ENCODE measurements at regions not wholly inside any gene's neighbourhood (a gene's known extent, or its start where the extent isn't known, plus 50 kb on each side); places are given as distances from the start of the nearest gene placed in this dataset.

- H3K4me3 ChIP-seq (ENCODE audit: low read depth in 2 of 2, low read length in 1 of 2), result no peak overlapping the region
- WGBS (ENCODE audit: low lambda C conversion rate), result 42% methylated on average over 17 of the region's 17 CpGs
- no peaks in the 10 kb centered on the region for H3K27me3 ChIP-seq (ENCODE audit: insufficient read depth)
- no peak for TF ChIP-seq NRF1 (IDR thresholded peaks at IDR 0.05; ENCODE audit: low read depth, low read length)
- TF ChIP-seq NFIC (IDR thresholded peaks at IDR 0.05; ENCODE audit: borderline replicate concordance), result no peak
- no peak for TF ChIP-seq ZBTB33 (IDR thresholded peaks at IDR 0.05; ENCODE audit: borderline replicate concordance, low read depth)
- TF ChIP-seq CHD2 (IDR thresholded peaks at IDR 0.05; ENCODE audit: low read length, partially characterized antibody), result no peak
- TF ChIP-seq TAF1 (IDR thresholded peaks at IDR 0.05; ENCODE audit: borderline replicate concordance, low read depth, low read length), result no peak
- no peak for TF ChIP-seq MEF2A (IDR thresholded peaks at IDR 0.05; ENCODE audit: borderline replicate concordance, low read depth)
- TF ChIP-seq RXRA (IDR thresholded peaks at IDR 0.05; ENCODE audit: borderline replicate concordance, low read depth), result no peak
- TF ChIP-seq RCOR1 (IDR thresholded peaks at IDR 0.05; ENCODE audit: low read length), result no peak
- TF ChIP-seq EZH2phosphoT487 (IDR thresholded peaks at IDR 0.05; ENCODE audit: borderline replicate concordance, low read depth), result no peak
- TF ChIP-seq JUND (IDR thresholded peaks at IDR 0.05), result no peak
- TF ChIP-seq POLR2AphosphoS5 (IDR thresholded peaks at IDR 0.05; ENCODE audit: low read depth, low read length), result no peak
- TF ChIP-seq USF1 (IDR thresholded peaks at IDR 0.05; ENCODE audit: borderline replicate concordance, low read depth), result no peak
- TF ChIP-seq FOSL2 (IDR thresholded peaks at IDR 0.05; ENCODE audit: borderline replicate concordance, low read depth), result no peak
- H4K20me1 ChIP-seq (ENCODE audit: insufficient read depth), result no peaks in the 10 kb centered on the region
- no peaks in the 10 kb centered on the region for H3F3A ChIP-seq (replicated peaks; ENCODE audit: insufficient read depth)
- H3K79me2 ChIP-seq (ENCODE audit: insufficient read depth), result no peaks in the 10 kb centered on the region
- no peak overlapping the region for H3K9ac ChIP-seq
- DNase-seq, result no peak
- H3K9me2 ChIP-seq, result no peaks in the 10 kb centered on the region
- no peaks in the 10 kb centered on the region for H3K36me3 ChIP-seq (replicated peaks in 1 of 2; ENCODE audit: control insufficient read depth in 1 of 2, insufficient read depth in 2 of 2, low read length in 1 of 2)
- H3K27ac ChIP-seq (ENCODE audit: low read depth in 2 of 2, low read length in 1 of 2), result no peak overlapping the region
- no peak overlapping the region for H2AFZ ChIP-seq (ENCODE audit: low read depth)
- H3K9me3 ChIP-seq, result no peaks in the 10 kb centered on the region
- H3K4me2 ChIP-seq, result no peak overlapping the region
- ChIA-PET POLR2A (no interaction called here), CTCF (no interaction called here)
- no peaks in the 10 kb centered on the region for H3K4me1 ChIP-seq (ENCODE audit: control insufficient read depth in 1 of 2, insufficient read depth in 2 of 2, low read depth in 1 of 2, low read length in 1 of 2)
Observed at GRCh38 chr10:128305601-128306345, 179.6 kb upstream of the MKI67 start.

DNA sequence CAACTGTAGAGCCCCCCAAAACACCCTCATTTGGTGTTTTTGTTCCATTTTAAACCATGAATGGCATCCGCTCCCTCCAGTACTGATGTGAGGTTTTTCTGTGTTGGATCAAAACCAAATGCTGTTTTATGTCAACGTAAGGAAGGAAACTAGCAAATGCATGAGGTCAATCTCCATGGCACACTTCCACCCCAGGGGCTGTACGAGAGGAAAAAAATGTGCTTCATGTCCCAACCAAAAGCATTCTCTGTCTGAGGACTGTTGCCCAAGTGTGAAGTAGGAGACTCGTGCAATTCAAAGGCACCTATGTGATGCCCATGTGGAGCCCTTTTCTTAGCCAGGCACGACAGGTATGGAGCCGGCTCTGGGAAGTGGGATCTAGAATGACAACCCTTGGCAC lies 180.3 kb upstream of the MKI67 start:
- Histone ChIP-seq H3K4me3 (ENCODE audit: low read depth in 2 of 2, low read length in 1 of 2) (no peak overlapping the region), H3K79me2 (ENCODE audit: insufficient read depth) (no peaks in the 10 kb centered on the region), H4K20me1 (ENCODE audit: insufficient read depth) (no peaks in the 10 kb centered on the region), H3K27ac (ENCODE audit: low read depth in 2 of 2, low read length in 1 of 2) (no peak overlapping the region), H3K4me2 (no peak overlapping the region), H3K36me3 (replicated peaks in 1 of 2; ENCODE audit: control insufficient read depth in 1 of 2, insufficient read depth in 2 of 2, low read length in 1 of 2) (no peaks in the 10 kb centered on the region), H3K9ac (no peak overlapping the region), H3K9me3 (no peaks in the 10 kb centered on the region), H3K9me2 (no peaks in the 10 kb centered on the region), H2AFZ (ENCODE audit: low read depth) (no peak overlapping the region), H3K27me3 (ENCODE audit: insufficient read depth) (no peaks in the 10 kb centered on the region), H3F3A (replicated peaks; ENCODE audit: insufficient read depth) (no peaks in the 10 kb centered on the region), H3K4me1 (ENCODE audit: control insufficient read depth in 1 of 2, insufficient read depth in 2 of 2, low read depth in 1 of 2, low read length in 1 of 2) (no peaks in the 10 kb centered on the region)
- 11% methylated on average over 6 of the region's 6 CpGs for WGBS (ENCODE audit: low lambda C conversion rate)
- DNase-seq, result no peak
- POLR2A ChIA-PET, result no interaction called here
- TF ChIP-seq RCOR1 (IDR thresholded peaks at IDR 0.05; ENCODE audit: low read length) (no peak), YY1 (IDR thresholded peaks at IDR 0.05; ENCODE audit: low read depth) (no peak), POLR2AphosphoS5 (IDR thresholded peaks at IDR 0.05; ENCODE audit: low read depth, low read length) (no peak), SIN3A (IDR thresholded peaks at IDR 0.05; ENCODE audit: borderline replicate concordance, low read depth, low read length) (no peak), NFIC (IDR thresholded peaks at IDR 0.05; ENCODE audit: borderline replicate concordance) (no peak)
- TF ChIP-seq, protein P1, sequence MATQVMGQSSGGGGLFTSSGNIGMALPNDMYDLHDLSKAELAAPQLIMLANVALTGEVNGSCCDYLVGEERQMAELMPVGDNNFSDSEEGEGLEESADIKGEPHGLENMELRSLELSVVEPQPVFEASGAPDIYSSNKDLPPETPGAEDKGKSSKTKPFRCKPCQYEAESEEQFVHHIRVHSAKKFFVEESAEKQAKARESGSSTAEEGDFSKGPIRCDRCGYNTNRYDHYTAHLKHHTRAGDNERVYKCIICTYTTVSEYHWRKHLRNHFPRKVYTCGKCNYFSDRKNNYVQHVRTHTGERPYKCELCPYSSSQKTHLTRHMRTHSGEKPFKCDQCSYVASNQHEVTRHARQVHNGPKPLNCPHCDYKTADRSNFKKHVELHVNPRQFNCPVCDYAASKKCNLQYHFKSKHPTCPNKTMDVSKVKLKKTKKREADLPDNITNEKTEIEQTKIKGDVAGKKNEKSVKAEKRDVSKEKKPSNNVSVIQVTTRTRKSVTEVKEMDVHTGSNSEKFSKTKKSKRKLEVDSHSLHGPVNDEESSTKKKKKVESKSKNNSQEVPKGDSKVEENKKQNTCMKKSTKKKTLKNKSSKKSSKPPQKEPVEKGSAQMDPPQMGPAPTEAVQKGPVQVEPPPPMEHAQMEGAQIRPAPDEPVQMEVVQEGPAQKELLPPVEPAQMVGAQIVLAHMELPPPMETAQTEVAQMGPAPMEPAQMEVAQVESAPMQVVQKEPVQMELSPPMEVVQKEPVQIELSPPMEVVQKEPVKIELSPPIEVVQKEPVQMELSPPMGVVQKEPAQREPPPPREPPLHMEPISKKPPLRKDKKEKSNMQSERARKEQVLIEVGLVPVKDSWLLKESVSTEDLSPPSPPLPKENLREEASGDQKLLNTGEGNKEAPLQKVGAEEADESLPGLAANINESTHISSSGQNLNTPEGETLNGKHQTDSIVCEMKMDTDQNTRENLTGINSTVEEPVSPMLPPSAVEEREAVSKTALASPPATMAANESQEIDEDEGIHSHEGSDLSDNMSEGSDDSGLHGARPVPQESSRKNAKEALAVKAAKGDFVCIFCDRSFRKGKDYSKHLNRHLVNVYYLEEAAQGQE (IDR thresholded peaks at IDR 0.05; ENCODE audit: low read depth, low read length), result no peak
- TF ChIP-seq, protein P2, sequence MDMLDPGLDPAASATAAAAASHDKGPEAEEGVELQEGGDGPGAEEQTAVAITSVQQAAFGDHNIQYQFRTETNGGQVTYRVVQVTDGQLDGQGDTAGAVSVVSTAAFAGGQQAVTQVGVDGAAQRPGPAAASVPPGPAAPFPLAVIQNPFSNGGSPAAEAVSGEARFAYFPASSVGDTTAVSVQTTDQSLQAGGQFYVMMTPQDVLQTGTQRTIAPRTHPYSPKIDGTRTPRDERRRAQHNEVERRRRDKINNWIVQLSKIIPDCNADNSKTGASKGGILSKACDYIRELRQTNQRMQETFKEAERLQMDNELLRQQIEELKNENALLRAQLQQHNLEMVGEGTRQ (IDR thresholded peaks at IDR 0.05; ENCODE audit: borderline replicate concordance, low read depth, low read length), result no peak
- TF ChIP-seq, protein P3, sequence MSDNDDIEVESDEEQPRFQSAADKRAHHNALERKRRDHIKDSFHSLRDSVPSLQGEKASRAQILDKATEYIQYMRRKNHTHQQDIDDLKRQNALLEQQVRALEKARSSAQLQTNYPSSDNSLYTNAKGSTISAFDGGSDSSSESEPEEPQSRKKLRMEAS (IDR thresholded peaks at IDR 0.05; ENCODE audit: low read depth), result no peak
- CTCF ChIA-PET, result no interaction called here
